ENCODE measurements at regions not wholly inside any gene's neighbourhood (a gene's known extent, or its start where the extent isn't known, plus 50 kb on each side); places are given as distances from the start of the nearest gene placed in this dataset.

- H3K9me3 Mint-ChIP-seq, result no peaks in the 10 kb centered on the region
- no peak overlapping the region for H3K4me3 Mint-ChIP-seq
- TF ChIP-seq CTCF (IDR thresholded peaks at IDR 0.05; ENCODE audit: unreplicated experiment), result no peak
- no peak overlapping the region for H3K27ac Mint-ChIP-seq
- DNase-seq (ENCODE audit: low spot score in 2 of 2, unreplicated experiment in 2 of 2), result no peak
- no peaks in the 10 kb centered on the region for H3K36me3 Mint-ChIP-seq
- H3K4me1 Mint-ChIP-seq, result no peaks in the 10 kb centered on the region
- peaks cover 5% of the 10 kb centered on the region for H3K27me3 Mint-ChIP-seq (ENCODE audit: low read depth)
Observed at GRCh38 chr3:68256635-68257223, 602.3 kb upstream of the SUCLG2 start.

- H3K27ac Mint-ChIP-seq, result no peak overlapping the region
- H3K4me3 Mint-ChIP-seq, result no peak overlapping the region
- no peaks in the 10 kb centered on the region for H3K36me3 Mint-ChIP-seq
- H3K4me1 Mint-ChIP-seq, result no peaks in the 10 kb centered on the region
- DNase-seq (ENCODE audit: low spot score in 2 of 2, unreplicated experiment in 2 of 2), result no peak
- H3K27me3 Mint-ChIP-seq (ENCODE audit: low read depth), result peaks cover 10% of the 10 kb centered on the region
- TF ChIP-seq CTCF (IDR thresholded peaks at IDR 0.05; ENCODE audit: unreplicated experiment), result no peak
- H3K9me3 Mint-ChIP-seq, result no peaks in the 10 kb centered on the region
Observed at GRCh38 chr3:68249265-68249664, 594.9 kb upstream of the SUCLG2 start.

GRCh38 chr3:68242606-68243005 is 588.2 kb upstream of the SUCLG2 start:
- Mint-ChIP-seq H3K9me3 (no peaks in the 10 kb centered on the region), H3K4me1 (no peaks in the 10 kb centered on the region), H3K4me3 (no peak overlapping the region), H3K36me3 (no peaks in the 10 kb centered on the region), H3K27me3 (ENCODE audit: low read depth) (peaks cover 37% of the 10 kb centered on the region), H3K27ac (no peak overlapping the region)
- no peak for TF ChIP-seq CTCF (IDR thresholded peaks at IDR 0.05; ENCODE audit: unreplicated experiment)
- DNase-seq (ENCODE audit: low spot score in 2 of 2, unreplicated experiment in 2 of 2), result no peak

GRCh38 chr3:68239542-68239941 is 585.1 kb upstream of the SUCLG2 start:
- TF ChIP-seq CTCF (IDR thresholded peaks at IDR 0.05; ENCODE audit: unreplicated experiment), result no peak
- Mint-ChIP-seq H3K9me3 (no peaks in the 10 kb centered on the region), H3K27me3 (ENCODE audit: low read depth) (peaks cover 34% of the 10 kb centered on the region), H3K4me1 (no peaks in the 10 kb centered on the region), H3K4me3 (no peak overlapping the region), H3K27ac (no peak overlapping the region), H3K36me3 (no peaks in the 10 kb centered on the region)
- DNase-seq (ENCODE audit: low spot score in 2 of 2, unreplicated experiment in 2 of 2), result no peak

GRCh38 chr3:68234076-68234780 is 579.8 kb upstream of the SUCLG2 start:
- Mint-ChIP-seq H3K27me3 (ENCODE audit: low read depth) (peaks cover 24% of the 10 kb centered on the region), H3K4me3 (no peak overlapping the region), H3K27ac (no peak overlapping the region), H3K9me3 (peaks cover 8% of the 10 kb centered on the region), H3K4me1 (no peaks in the 10 kb centered on the region), H3K36me3 (no peaks in the 10 kb centered on the region)
- no peak for DNase-seq (ENCODE audit: low spot score in 2 of 2, unreplicated experiment in 2 of 2)
- no peak for TF ChIP-seq CTCF (IDR thresholded peaks at IDR 0.05; ENCODE audit: unreplicated experiment)

Measured in mesothelial cell of epicardium (in vitro differentiated cells).